ENCODE measurements at regions not wholly inside any gene's neighbourhood (a gene's known extent, or its start where the extent isn't known, plus 50 kb on each side); places are given as distances from the start of the nearest gene placed in this dataset.

DNA sequence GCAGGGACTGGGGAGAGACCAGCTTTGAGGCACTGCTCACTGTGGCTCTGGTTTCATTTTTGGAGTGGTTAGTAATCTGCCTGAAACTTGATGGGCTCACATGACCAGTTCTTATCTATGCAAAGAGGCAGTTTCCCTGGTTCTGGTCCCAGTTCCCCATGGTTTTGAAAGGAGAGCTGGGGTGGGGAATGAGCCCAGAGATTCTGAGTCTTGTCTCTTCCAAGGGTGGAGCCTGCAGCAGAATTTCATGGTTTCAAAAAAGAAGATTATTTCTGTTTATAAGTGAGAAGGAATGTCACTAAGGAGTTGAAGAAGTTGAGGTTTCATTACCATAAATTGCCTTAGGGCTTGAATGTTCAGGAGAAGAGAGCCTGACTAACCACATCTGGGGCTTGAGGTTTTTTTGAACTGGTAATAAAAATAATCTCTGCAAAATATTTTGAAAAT, 190.2 kb upstream of the HABP2 start:
- H3K4me3 ChIP-seq (ENCODE audit: low read depth, low read length), result no peak overlapping the region
- DNase-seq (ENCODE audit: low read depth), result no peak
- TF ChIP-seq CTCF (conservative IDR thresholded peaks at IDR 0.05; ENCODE audit: low read depth, low read length), result no peak

DNA sequence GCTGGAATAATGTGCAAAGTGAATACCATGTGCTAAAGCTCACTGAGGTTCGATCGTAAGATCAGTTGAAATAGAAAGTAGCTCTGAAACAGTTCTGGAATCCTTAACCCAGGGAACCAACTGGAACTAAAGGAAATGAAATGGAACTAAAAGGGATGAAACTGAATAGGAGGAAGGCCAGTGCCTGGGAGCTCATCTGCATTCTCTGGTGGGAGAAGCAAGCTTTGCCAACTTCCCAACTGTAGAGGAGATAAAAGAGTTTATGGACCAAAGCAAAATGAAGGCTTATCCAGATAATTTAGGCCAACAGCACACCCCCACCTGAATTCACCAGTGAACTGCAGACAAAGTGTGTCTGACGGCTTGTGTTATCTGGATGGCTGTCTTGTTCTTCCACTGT, 188.6 kb upstream of the HABP2 start:
- DNase-seq (ENCODE audit: low read depth), result no peak
- H3K4me3 ChIP-seq (ENCODE audit: low read depth, low read length), result no peak overlapping the region
- TF ChIP-seq CTCF (conservative IDR thresholded peaks at IDR 0.05; ENCODE audit: low read depth, low read length), result no peak

GRCh38 chr10:113368666-113369364, 184.0 kb upstream of the HABP2 start:
- H3K4me3 ChIP-seq (ENCODE audit: low read depth, low read length), result no peak overlapping the region
- no peak for DNase-seq (ENCODE audit: low read depth)
- TF ChIP-seq CTCF (conservative IDR thresholded peaks at IDR 0.05; ENCODE audit: low read depth, low read length), result no peak

DNA sequence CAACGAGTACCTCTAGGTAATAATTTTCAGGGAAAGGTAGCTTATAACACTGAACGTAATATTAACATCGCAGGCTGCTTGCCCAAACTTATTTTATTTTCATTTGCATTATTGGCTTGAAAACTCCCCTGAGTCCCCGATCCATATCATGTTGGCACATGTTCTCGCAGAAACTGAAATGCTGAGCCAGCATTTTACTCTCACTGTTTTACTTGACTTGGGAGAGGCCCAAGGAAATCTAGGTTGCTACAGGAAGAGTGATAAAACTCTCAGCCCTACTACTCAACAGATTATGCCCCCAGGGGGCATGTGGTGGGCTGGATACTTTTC, 183.5 kb upstream of the HABP2 start:
- DNase-seq (ENCODE audit: low read depth), result no peak
- no peak overlapping the region for H3K4me3 ChIP-seq (ENCODE audit: low read depth, low read length)

DNA sequence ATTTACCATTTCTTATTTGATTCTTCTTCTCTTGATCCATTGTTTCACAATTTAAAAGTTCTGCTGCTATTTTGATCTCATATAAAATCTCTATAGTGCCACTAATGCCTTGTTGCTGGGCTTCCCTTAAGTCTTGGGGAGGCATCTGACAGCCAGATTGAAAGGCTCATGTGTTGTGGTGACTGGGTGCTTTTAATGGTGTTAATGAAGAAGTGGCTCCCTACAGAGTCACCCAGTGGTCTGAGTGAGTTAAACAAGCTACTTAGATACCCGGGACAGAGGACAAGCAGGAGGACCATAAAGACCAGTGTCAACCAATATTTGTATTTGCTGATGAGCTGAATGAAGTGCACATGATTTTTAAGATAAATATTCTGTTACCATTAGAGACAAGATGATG, 176.4 kb upstream of the HABP2 start:
- H3K4me3 ChIP-seq (ENCODE audit: low read depth, low read length), result no peak overlapping the region
- TF ChIP-seq CTCF (conservative IDR thresholded peaks at IDR 0.05; ENCODE audit: low read depth, low read length), result no peak
- no peak for DNase-seq (ENCODE audit: low read depth)

More for the DNA sequence above, 183.5 kb upstream of the HABP2 start:
- TF ChIP-seq CTCF (conservative IDR thresholded peaks at IDR 0.05; ENCODE audit: low read depth, low read length), result no peak

DNA sequence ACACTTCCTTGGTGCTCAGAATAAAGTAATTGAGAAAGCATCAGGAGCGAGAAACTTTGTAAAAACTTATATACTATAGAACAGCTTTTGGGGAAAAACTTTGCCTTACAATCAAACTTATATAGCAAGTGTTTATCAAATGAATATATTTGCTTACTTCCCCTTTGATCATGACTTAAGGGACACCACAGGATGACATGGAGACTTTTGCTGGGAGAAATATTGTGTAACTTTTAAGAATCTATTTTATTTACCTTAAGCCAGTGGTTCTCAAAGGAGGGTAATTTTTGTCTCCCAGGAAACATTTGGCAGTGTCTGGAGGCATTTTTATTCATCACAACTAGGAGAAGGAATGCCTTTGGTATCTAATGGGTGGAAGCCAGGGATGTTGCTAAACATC, 173.8 kb upstream of the HABP2 start:
- no peak for TF ChIP-seq CTCF (conservative IDR thresholded peaks at IDR 0.05; ENCODE audit: low read depth, low read length)
- no peak overlapping the region for H3K4me3 ChIP-seq (ENCODE audit: low read depth, low read length)
- DNase-seq (ENCODE audit: low read depth), result no peak

GRCh38 chr10:113381416-113381815, 171.4 kb upstream of the HABP2 start:
- no peak for TF ChIP-seq CTCF (conservative IDR thresholded peaks at IDR 0.05; ENCODE audit: low read depth, low read length)
- H3K4me3 ChIP-seq (ENCODE audit: low read depth, low read length), result no peak overlapping the region
- DNase-seq (ENCODE audit: low read depth), result no peak

Measured in epithelial cell of proximal tubule (primary cell).